HL-60 (cell line): ENCODE measurements at regions not wholly inside any gene's neighbourhood (a gene's known extent, or its start where the extent isn't known, plus 50 kb on each side); places are given as distances from the start of the nearest gene placed in this dataset.

Source experiments
- DNase-seq, 2 experiments: peaks; one replicate each; pipeline ENCODE4 v3.0.0-alpha.2; 2010 to 2020; ENCODE audit warnings: low read depth in 1 of 2, low spot score in 1 of 2
- H3K27ac ChIP-seq: fragments of 250-450 bp; sonication (Bioruptor Pico); replicated peaks from 2 replicates; pipeline ENCODE4 v1.5.1; 2020; ENCODE audit warnings: mild to moderate bottlenecking, moderate library complexity
- H3K27me3 ChIP-seq: fragments of 250-450 bp; sonication (Bioruptor Pico); 2 replicates; pipeline ENCODE4 v1.5.1; 2021; ENCODE audit warnings: mild to moderate bottlenecking, moderate library complexity; ENCODE audit not compliant: insufficient read depth, poor library complexity, severe bottlenecking
- H3K4me3 ChIP-seq: replicated peaks from 2 replicates; pipeline ENCODE4 v1.5.1; 2011; ENCODE audit warnings: mild to moderate bottlenecking, control low read depth, low read length; ENCODE audit not compliant: insufficient read depth
- GABPA ChIP-seq: IDR thresholded peaks from 2 replicates; pipeline ENCODE4 v1.6.1; 2012; ENCODE audit warnings: low read depth
- POLR2AphosphoS5 ChIP-seq: IDR thresholded peaks from 2 replicates; pipeline ENCODE4 v1.6.1; 2012; ENCODE audit warnings: low read depth
- SPI1 ChIP-seq: IDR thresholded peaks from 2 replicates; pipeline ENCODE4 v1.6.1; 2012; ENCODE audit warnings: low read depth, mild to moderate bottlenecking, borderline replicate concordance
- TF ChIP-seq, protein P1 (sequence below): IDR thresholded peaks from 2 replicates; pipeline ENCODE4 v1.6.1; 2012; ENCODE audit warnings: low read depth; ENCODE audit not compliant: insufficient replicate concordance
- TF ChIP-seq, protein P2 (sequence below): IDR thresholded peaks from one replicate; pipeline ENCODE4 v1.5.1; 2011; ENCODE audit warnings: low read length, control low read depth, inconsistent platforms; ENCODE audit not compliant: insufficient read depth

DNA sequence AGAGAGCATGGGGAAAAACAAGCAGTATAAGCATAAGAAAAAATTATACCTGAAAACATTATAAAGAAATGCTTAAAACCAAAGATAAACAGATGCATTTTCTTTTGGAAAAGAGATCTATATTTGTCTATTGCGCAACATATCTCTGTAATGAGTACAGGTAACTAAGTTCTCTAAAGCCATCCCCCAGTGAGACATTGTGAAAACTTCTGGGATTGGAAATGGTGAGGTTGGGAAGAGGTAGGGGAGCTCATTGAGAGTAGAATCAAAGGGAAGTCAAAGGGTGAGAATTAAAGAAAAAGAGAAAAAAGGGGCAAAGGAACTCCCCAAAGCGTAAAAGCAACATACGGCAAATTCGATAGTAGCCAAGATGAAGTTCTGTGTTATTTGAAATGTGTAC, 257.9 kb upstream of the RBFOX1 start:
- Histone ChIP-seq H3K27ac (no peak overlapping the region), H3K4me3 (no peak overlapping the region), H3K27me3 (no peaks in the 10 kb centered on the region)
- no peak for DNase-seq
- no peak for TF ChIP-seq POLR2AphosphoS5
- TF ChIP-seq SPI1: no peak
- no peak for TF ChIP-seq GABPA
- TF ChIP-seq, protein P1, sequence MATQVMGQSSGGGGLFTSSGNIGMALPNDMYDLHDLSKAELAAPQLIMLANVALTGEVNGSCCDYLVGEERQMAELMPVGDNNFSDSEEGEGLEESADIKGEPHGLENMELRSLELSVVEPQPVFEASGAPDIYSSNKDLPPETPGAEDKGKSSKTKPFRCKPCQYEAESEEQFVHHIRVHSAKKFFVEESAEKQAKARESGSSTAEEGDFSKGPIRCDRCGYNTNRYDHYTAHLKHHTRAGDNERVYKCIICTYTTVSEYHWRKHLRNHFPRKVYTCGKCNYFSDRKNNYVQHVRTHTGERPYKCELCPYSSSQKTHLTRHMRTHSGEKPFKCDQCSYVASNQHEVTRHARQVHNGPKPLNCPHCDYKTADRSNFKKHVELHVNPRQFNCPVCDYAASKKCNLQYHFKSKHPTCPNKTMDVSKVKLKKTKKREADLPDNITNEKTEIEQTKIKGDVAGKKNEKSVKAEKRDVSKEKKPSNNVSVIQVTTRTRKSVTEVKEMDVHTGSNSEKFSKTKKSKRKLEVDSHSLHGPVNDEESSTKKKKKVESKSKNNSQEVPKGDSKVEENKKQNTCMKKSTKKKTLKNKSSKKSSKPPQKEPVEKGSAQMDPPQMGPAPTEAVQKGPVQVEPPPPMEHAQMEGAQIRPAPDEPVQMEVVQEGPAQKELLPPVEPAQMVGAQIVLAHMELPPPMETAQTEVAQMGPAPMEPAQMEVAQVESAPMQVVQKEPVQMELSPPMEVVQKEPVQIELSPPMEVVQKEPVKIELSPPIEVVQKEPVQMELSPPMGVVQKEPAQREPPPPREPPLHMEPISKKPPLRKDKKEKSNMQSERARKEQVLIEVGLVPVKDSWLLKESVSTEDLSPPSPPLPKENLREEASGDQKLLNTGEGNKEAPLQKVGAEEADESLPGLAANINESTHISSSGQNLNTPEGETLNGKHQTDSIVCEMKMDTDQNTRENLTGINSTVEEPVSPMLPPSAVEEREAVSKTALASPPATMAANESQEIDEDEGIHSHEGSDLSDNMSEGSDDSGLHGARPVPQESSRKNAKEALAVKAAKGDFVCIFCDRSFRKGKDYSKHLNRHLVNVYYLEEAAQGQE: no peak
- TF ChIP-seq, protein P2, sequence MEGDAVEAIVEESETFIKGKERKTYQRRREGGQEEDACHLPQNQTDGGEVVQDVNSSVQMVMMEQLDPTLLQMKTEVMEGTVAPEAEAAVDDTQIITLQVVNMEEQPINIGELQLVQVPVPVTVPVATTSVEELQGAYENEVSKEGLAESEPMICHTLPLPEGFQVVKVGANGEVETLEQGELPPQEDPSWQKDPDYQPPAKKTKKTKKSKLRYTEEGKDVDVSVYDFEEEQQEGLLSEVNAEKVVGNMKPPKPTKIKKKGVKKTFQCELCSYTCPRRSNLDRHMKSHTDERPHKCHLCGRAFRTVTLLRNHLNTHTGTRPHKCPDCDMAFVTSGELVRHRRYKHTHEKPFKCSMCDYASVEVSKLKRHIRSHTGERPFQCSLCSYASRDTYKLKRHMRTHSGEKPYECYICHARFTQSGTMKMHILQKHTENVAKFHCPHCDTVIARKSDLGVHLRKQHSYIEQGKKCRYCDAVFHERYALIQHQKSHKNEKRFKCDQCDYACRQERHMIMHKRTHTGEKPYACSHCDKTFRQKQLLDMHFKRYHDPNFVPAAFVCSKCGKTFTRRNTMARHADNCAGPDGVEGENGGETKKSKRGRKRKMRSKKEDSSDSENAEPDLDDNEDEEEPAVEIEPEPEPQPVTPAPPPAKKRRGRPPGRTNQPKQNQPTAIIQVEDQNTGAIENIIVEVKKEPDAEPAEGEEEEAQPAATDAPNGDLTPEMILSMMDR: no peak

DNA sequence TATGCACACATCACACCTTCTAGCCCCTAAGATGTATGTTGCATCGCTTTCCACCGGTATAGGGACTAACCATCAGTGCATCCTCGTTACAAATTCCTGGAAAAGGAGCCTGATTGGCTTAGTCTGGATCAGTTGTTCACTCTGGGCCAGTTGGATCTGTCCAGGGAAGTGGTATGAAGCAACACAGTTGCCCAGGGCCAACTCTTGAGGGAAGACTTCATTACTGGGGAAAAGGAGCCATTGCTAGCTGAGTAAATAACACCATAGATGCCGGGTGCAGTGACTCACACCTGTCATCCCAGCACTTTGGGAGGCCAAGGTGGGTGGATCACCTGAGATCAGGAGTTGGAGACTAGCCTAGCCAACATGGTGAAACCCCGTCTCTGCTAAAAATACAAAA, 275.2 kb upstream of the RBFOX1 start:
- TF ChIP-seq POLR2AphosphoS5 (no peak), SPI1 (no peak), GABPA (no peak)
- TF ChIP-seq, protein P2: no peak
- TF ChIP-seq, protein P1: no peak
- DNase-seq: no peak
- Histone ChIP-seq H3K27me3 (no peaks in the 10 kb centered on the region), H3K4me3 (no peak overlapping the region), H3K27ac (no peak overlapping the region)

DNA sequence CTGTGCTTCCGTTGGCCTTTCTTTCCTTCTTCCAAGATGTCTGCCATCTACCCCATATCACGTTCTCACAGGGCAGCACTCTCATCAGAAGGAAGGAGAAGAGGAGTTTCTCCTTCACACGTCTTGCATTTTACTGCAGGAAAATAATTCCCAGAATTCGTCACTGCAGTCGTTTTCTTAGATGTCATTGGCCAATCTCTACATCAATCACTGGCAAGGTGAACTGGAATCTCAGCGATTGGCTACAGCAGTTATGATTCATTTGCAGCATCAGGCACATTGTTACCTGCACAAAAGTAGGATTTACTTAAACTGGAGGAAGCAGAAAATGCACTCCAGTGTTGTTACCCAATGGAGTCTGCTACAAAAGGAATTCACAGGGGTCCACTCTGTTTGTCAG, 277.2 kb upstream of the RBFOX1 start:
- DNase-seq: no peak
- Histone ChIP-seq H3K27ac (no peak overlapping the region), H3K4me3 (no peak overlapping the region), H3K27me3 (no peaks in the 10 kb centered on the region)
- TF ChIP-seq GABPA (no peak), POLR2AphosphoS5 (no peak), SPI1 (no peak)
- TF ChIP-seq, protein P2: no peak
- TF ChIP-seq, protein P1: no peak
